Osteocyte (in vitro differentiated cells): ENCODE measurements at regions not wholly inside any gene's neighbourhood (a gene's known extent, or its start where the extent isn't known, plus 50 kb on each side); places are given as distances from the start of the nearest gene placed in this dataset.

Experiments
- DNase-seq: peaks from one replicate; pipeline ENCODE4 v3.0.0; 2021; ENCODE audit warnings: mixed read lengths; ENCODE audit not compliant: unreplicated experiment; ENCODE audit errors: extremely low spot score
- H3K27ac Mint-ChIP-seq: one replicate; pipeline ENCODE4 v1.8.0; 2021; ENCODE audit warnings: mild to moderate bottlenecking, mixed read lengths; ENCODE audit not compliant: unreplicated experiment
- H3K27me3 Mint-ChIP-seq: one replicate; pipeline ENCODE4 v1.8.0; 2021; ENCODE audit warnings: mixed read lengths; ENCODE audit not compliant: unreplicated experiment
- H3K36me3 Mint-ChIP-seq: one replicate; pipeline ENCODE4 v1.8.0; 2021; ENCODE audit warnings: mixed read lengths; ENCODE audit not compliant: unreplicated experiment
- H3K4me1 Mint-ChIP-seq: one replicate; pipeline ENCODE4 v1.8.0; 2021; ENCODE audit warnings: mixed read lengths; ENCODE audit not compliant: unreplicated experiment
- H3K4me3 Mint-ChIP-seq: one replicate; pipeline ENCODE4 v1.8.0; 2021; ENCODE audit warnings: mild to moderate bottlenecking, moderate library complexity, mixed read lengths; ENCODE audit not compliant: unreplicated experiment
- H3K9me3 Mint-ChIP-seq: one replicate; pipeline ENCODE4 v1.8.0; 2021; ENCODE audit warnings: mixed read lengths; ENCODE audit not compliant: unreplicated experiment
- TF ChIP-seq, protein P1 (sequence below): fragments of 200-600 bp; sonication (generic); IDR thresholded peaks from 2 replicates; pipeline ENCODE4 v1.5.0; 2021; ENCODE audit warnings: antibody characterized with exemption, mild to moderate bottlenecking, moderate library complexity

DNA sequence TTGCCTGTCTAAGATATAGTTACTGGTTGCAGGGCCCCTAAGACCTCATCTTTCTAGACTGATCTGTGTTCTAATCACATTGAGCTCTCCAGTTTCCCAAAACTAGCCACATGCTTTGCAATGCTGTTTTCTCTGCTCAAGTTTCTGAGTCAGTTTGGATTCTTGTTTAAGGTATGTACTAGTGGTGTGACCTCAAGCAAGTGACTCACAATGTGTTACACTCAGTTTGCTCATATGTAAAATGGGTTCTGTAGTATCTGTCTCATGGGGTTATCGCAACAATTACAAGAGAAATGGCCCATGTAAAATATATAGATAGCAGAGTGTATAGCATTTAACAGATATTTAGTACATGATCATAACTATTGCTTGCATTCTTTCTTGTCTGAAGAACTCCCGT is 153.1 kb upstream of the ELL2 start:
- no peaks in the 10 kb centered on the region for H3K36me3 Mint-ChIP-seq
- TF ChIP-seq, protein P1, sequence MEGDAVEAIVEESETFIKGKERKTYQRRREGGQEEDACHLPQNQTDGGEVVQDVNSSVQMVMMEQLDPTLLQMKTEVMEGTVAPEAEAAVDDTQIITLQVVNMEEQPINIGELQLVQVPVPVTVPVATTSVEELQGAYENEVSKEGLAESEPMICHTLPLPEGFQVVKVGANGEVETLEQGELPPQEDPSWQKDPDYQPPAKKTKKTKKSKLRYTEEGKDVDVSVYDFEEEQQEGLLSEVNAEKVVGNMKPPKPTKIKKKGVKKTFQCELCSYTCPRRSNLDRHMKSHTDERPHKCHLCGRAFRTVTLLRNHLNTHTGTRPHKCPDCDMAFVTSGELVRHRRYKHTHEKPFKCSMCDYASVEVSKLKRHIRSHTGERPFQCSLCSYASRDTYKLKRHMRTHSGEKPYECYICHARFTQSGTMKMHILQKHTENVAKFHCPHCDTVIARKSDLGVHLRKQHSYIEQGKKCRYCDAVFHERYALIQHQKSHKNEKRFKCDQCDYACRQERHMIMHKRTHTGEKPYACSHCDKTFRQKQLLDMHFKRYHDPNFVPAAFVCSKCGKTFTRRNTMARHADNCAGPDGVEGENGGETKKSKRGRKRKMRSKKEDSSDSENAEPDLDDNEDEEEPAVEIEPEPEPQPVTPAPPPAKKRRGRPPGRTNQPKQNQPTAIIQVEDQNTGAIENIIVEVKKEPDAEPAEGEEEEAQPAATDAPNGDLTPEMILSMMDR, result no peak
- no peaks in the 10 kb centered on the region for H3K9me3 Mint-ChIP-seq
- H3K4me3 Mint-ChIP-seq, result no peak overlapping the region
- DNase-seq, result no peak
- peaks cover 14% of the 10 kb centered on the region for H3K4me1 Mint-ChIP-seq
- no peaks in the 10 kb centered on the region for H3K27me3 Mint-ChIP-seq
- H3K27ac Mint-ChIP-seq, result no peak overlapping the region

DNA sequence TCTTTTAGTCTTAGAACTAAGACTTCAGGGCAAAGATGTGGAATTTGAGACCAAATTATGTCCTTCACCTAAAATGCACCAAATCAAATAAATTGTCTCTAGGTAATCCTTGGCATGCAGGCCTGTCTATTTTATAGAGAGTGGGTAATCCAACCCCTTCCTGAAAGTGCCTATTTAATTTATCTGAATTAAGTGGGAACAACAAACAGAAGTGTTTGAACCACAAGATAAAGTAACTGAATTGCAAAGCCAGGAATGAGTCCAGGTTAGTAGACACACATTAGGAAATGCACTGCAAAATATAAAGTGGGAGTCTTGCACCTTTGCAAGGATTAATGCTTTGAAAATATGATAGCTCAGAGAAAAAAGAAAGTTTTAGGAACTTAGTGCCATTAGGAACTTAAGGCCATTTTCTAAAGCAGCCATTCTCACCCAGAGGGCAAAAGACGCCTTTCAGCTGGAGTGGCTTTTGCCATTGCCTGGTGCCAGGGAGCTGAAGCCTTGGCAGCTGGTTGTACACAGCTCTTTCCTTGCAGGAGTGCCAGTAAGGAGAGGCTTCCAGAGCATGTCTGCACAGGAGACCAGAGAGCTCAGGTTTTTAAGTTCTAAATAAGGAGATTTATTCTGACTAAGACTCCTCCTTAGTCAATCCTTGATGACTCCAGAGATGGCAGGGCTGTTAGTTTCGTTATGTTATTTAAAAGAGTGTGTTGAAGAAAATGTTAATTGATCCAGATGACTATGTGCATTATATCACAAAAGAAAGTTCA is 151.7 kb upstream of the ELL2 start:
- Mint-ChIP-seq H3K27ac (no peak overlapping the region), H3K36me3 (no peaks in the 10 kb centered on the region), H3K9me3 (no peaks in the 10 kb centered on the region), H3K4me1 (peaks cover 7% of the 10 kb centered on the region), H3K27me3 (no peaks in the 10 kb centered on the region), H3K4me3 (no peak overlapping the region)
- TF ChIP-seq, protein P1, result no peak
- no peak for DNase-seq

DNA sequence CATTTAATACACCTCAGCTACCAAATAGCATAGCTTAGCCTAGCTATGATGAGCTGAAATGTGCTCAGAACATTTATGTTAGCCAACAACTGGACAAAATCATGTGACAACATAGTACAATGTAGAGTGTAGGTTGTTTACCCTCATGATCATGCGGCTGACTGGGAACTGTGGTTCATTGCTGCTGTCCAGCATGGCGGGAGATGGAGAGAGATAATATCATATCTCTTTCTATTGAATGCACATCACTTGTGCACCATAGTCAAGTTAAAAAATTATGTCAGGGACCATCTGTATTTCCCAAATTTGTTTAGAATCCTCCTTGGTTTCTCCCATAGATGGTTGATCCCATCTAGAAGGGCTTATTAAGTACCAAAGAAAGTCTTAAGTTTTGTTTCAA is 151.1 kb upstream of the ELL2 start:
- Mint-ChIP-seq H3K4me1 (peaks cover under 1% of the 10 kb centered on the region), H3K4me3 (no peak overlapping the region), H3K27ac (no peak overlapping the region), H3K9me3 (no peaks in the 10 kb centered on the region), H3K27me3 (no peaks in the 10 kb centered on the region), H3K36me3 (no peaks in the 10 kb centered on the region)
- TF ChIP-seq, protein P1, result no peak
- no peak for DNase-seq

DNA sequence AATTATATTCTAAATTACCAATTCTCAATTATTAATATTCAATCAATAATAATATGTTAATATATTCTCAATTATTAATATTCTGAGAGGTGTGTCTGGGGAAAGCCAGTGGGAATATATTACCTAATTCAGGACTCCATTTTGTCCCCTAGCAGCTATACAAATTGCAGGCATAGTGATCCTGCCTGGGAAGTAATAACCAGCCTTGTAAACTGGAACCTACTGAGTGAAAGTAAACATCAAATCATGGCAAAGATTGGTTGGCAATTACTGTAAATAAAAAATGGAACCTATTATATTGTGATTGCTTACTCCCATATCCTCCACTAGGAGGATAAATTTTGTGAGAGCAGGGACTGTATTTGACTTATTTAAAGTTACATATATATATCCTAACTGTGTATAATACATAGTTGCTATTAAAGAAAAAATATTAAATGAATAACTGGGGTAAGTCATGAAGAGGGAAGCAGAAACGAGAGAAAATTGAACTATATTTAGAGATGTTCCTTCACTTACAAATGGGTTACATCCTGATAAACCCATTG is 150.5 kb upstream of the ELL2 start:
- H3K27me3 Mint-ChIP-seq, result no peaks in the 10 kb centered on the region
- no peak overlapping the region for H3K4me3 Mint-ChIP-seq
- H3K9me3 Mint-ChIP-seq, result no peaks in the 10 kb centered on the region
- TF ChIP-seq, protein P1, result no peak
- H3K4me1 Mint-ChIP-seq, result no peaks in the 10 kb centered on the region
- H3K27ac Mint-ChIP-seq, result no peak overlapping the region
- H3K36me3 Mint-ChIP-seq, result no peaks in the 10 kb centered on the region
- no peak for DNase-seq

DNA sequence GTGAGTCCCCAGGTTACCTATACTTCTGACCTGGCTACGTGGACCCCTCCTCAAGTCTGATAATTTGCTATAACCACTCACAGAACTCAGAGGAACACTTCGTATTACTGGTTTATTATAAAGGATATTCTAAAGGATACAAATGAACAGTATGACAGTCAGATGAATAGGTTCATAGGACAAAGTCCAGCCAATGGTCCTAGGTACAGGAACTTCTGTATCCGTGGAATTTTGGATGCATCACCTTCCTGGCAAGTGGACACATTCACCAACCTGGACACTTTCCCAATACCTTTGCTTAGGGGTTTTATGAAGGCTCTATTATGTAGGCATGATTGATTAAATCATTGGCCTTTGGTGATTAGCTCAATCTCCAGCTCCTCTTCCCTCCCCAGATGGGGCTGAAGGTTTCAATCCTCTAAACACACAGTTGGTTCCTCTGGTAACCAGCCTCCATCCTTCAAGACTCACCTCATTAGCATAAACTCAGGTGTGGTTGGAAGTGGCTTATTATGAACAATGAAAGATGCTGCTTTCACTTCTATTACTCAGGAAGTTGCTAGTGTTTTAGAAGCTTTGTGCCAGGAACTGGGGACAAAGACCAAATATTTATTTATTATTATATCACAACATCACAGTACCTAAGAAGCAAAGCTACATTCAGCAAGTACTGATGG is 149.6 kb upstream of the ELL2 start:
- TF ChIP-seq, protein P1, result no peak
- peaks cover under 1% of the 10 kb centered on the region for H3K9me3 Mint-ChIP-seq
- DNase-seq, result no peak
- no peak overlapping the region for H3K27ac Mint-ChIP-seq
- no peaks in the 10 kb centered on the region for H3K27me3 Mint-ChIP-seq
- H3K36me3 Mint-ChIP-seq, result no peaks in the 10 kb centered on the region
- no peak overlapping the region for H3K4me3 Mint-ChIP-seq
- no peaks in the 10 kb centered on the region for H3K4me1 Mint-ChIP-seq
